Neural cell (in vitro differentiated cells): ENCODE measurements at regions not wholly inside any gene's neighbourhood (a gene's known extent, or its start where the extent isn't known, plus 50 kb on each side); places are given as distances from the start of the nearest gene placed in this dataset.

Experiments
- H2AFZ ChIP-seq: fragments of 200-600, 300-800 bp; sonication (generic), shearing (Covaris generic); 2 replicates; pipeline ENCODE4 v1.6.0; 2014; ENCODE audit warnings: low read depth, mild to moderate bottlenecking, antibody characterized with exemption, low read length, moderate library complexity
- H3F3A ChIP-seq: fragments of 200-600 bp; shearing (Covaris generic); 2 replicates; pipeline ENCODE4 v1.6.1; 2016; ENCODE audit warnings: mild to moderate bottlenecking, moderate library complexity, mixed read lengths, antibody characterized with exemption, low read length; ENCODE audit not compliant: insufficient read depth, poor library complexity, severe bottlenecking
- H3K27ac ChIP-seq: fragments of 200-600, 300-800 bp; sonication (generic), shearing (Covaris generic); 2 replicates; pipeline ENCODE4 v1.5.1; 2014; ENCODE audit warnings: mild to moderate bottlenecking, low read length, moderate library complexity
- H3K27me3 ChIP-seq: fragments of 300-800, 200-600 bp; sonication (generic), shearing (Covaris generic); 2 replicates; pipeline ENCODE4 v1.6.0; 2014; ENCODE audit warnings: mild to moderate bottlenecking, low read depth, low read length, moderate library complexity; ENCODE audit not compliant: insufficient read depth
- H3K36me3 ChIP-seq: fragments of 300-800, 200-600 bp; sonication (generic), shearing (Covaris generic); 2 replicates; pipeline ENCODE4 v1.5.1; 2014; ENCODE audit warnings: mild to moderate bottlenecking, antibody characterized with exemption, low read length, moderate library complexity; ENCODE audit not compliant: insufficient read depth
- H3K4me2 ChIP-seq: fragments of 300-800, 200-600 bp; sonication (generic), shearing (Covaris generic); 2 replicates; pipeline ENCODE4 v1.6.0; 2014; ENCODE audit warnings: mild to moderate bottlenecking, low read length
- H3K4me3 ChIP-seq: fragments of 300-800, 200-600 bp; sonication (generic), shearing (Covaris generic); 2 replicates; pipeline ENCODE4 v1.5.1; 2014; ENCODE audit warnings: mild to moderate bottlenecking, low read length, moderate library complexity
- H3K79me2 ChIP-seq: fragments of 200-600 bp; shearing (Covaris generic); replicated peaks from 2 replicates; pipeline ENCODE4 v1.6.0; 2014; ENCODE audit warnings: mild to moderate bottlenecking, low read length, moderate library complexity; ENCODE audit not compliant: insufficient read depth
- H3K9ac ChIP-seq: fragments of 300-800, 200-600 bp; sonication (generic), shearing (Covaris generic); 2 replicates; pipeline ENCODE4 v1.6.1; 2016; ENCODE audit warnings: mild to moderate bottlenecking, low read length, mixed read lengths
- H3K9me2 ChIP-seq: fragments of 200-600 bp; shearing (Covaris generic); 2 replicates; pipeline ENCODE4 v1.6.1; 2016; ENCODE audit warnings: mild to moderate bottlenecking, low read length, mixed read lengths; ENCODE audit not compliant: insufficient read depth
- H3K9me3 ChIP-seq: fragments of 200-600, 300-800 bp; sonication (generic), shearing (Covaris generic); 2 replicates; pipeline ENCODE4 v1.6.1; 2016; ENCODE audit warnings: mild to moderate bottlenecking, mixed run types, low read length, moderate library complexity, mixed read lengths
- H4K20me1 ChIP-seq: fragments of 200-600 bp; shearing (Covaris generic); 2 replicates; pipeline ENCODE4 v1.6.1; 2016; ENCODE audit warnings: mild to moderate bottlenecking, mixed run types; ENCODE audit not compliant: insufficient read depth
- EP300 ChIP-seq: fragments of 450-650 bp; conservative IDR thresholded peaks from 2 replicates; pipeline ENCODE4 v1.6.1; 2014; ENCODE audit warnings: antibody characterized with exemption, mild to moderate bottlenecking, moderate library complexity; ENCODE audit not compliant: poor library complexity, severe bottlenecking
- EZH2 ChIP-seq: fragments of 200-600, 300-800 bp; shearing (Covaris generic), sonication (generic); IDR thresholded peaks from 2 replicates; pipeline ENCODE4 v1.6.1; 2014; ENCODE audit warnings: antibody characterized with exemption, low read length, borderline replicate concordance, mild to moderate bottlenecking; ENCODE audit not compliant: insufficient read depth, poor library complexity, severe bottlenecking
- MXI1 ChIP-seq: fragments of 450-650 bp; conservative IDR thresholded peaks from 2 replicates; pipeline ENCODE4 v1.6.1; 2014; ENCODE audit warnings: antibody characterized with exemption, mild to moderate bottlenecking; ENCODE audit not compliant: poor library complexity, severe bottlenecking
- POLR2AphosphoS5 ChIP-seq: IDR thresholded peaks from 2 replicates; pipeline ENCODE4 v1.6.1; 2012
- RAD21 ChIP-seq: fragments of 450-650 bp; conservative IDR thresholded peaks from 2 replicates; pipeline ENCODE4 v1.6.1; 2014; ENCODE audit warnings: antibody characterized with exemption, mild to moderate bottlenecking, moderate library complexity
- SMC3 ChIP-seq: fragments of 450-650 bp; conservative IDR thresholded peaks from 2 replicates; pipeline ENCODE4 v1.6.1; 2014; ENCODE audit warnings: antibody characterized with exemption, mild to moderate bottlenecking, moderate library complexity; ENCODE audit not compliant: poor library complexity
- TAF1 ChIP-seq: IDR thresholded peaks from 2 replicates; pipeline ENCODE4 v1.6.1; 2012; ENCODE audit warnings: low read depth
- TF ChIP-seq, protein P1 (sequence below): IDR thresholded peaks from 2 replicates; pipeline ENCODE4 v1.6.1; 2012; ENCODE audit warnings: borderline replicate concordance
- TF ChIP-seq, protein P2 (sequence below): fragments of 450-650 bp; IDR thresholded peaks from 2 replicates; pipeline ENCODE4 v1.5.1; 2014; ENCODE audit warnings: antibody characterized with exemption, mild to moderate bottlenecking, moderate library complexity; ENCODE audit not compliant: poor library complexity, severe bottlenecking

DNA sequence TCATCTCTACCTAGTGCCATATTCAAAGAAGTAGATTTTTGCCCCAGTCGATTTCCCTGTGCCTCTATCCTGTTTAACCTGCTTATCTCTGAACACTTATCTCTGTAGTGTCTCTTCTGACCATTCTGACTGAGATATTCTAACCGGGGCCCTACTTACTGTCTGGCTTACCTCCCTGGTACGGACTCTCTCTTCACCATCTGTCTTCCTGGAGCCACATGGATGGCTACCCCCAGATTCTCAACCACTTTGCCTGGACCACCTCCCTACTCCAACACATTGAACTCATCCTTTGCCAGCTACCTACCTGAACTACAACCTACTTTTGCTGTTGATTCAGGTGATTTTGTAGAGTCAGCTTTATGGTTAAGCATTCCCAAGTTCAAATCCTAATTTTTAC lies 397.4 kb upstream of the SLC24A2 start:
- Histone ChIP-seq H3K9ac (no peak overlapping the region), H3K36me3 (no peaks in the 10 kb centered on the region), H3K79me2 (no peaks in the 10 kb centered on the region), H2AFZ (no peak overlapping the region), H3K9me3 (no peaks in the 10 kb centered on the region), H3K4me3 (no peak overlapping the region), H3K9me2 (no peaks in the 10 kb centered on the region), H3F3A (peaks cover 4% of the 10 kb centered on the region), H4K20me1 (no peaks in the 10 kb centered on the region), H3K27ac (no peak overlapping the region), H3K27me3 (no peaks in the 10 kb centered on the region), H3K4me2 (no peak overlapping the region)
- TF ChIP-seq, protein P1, sequence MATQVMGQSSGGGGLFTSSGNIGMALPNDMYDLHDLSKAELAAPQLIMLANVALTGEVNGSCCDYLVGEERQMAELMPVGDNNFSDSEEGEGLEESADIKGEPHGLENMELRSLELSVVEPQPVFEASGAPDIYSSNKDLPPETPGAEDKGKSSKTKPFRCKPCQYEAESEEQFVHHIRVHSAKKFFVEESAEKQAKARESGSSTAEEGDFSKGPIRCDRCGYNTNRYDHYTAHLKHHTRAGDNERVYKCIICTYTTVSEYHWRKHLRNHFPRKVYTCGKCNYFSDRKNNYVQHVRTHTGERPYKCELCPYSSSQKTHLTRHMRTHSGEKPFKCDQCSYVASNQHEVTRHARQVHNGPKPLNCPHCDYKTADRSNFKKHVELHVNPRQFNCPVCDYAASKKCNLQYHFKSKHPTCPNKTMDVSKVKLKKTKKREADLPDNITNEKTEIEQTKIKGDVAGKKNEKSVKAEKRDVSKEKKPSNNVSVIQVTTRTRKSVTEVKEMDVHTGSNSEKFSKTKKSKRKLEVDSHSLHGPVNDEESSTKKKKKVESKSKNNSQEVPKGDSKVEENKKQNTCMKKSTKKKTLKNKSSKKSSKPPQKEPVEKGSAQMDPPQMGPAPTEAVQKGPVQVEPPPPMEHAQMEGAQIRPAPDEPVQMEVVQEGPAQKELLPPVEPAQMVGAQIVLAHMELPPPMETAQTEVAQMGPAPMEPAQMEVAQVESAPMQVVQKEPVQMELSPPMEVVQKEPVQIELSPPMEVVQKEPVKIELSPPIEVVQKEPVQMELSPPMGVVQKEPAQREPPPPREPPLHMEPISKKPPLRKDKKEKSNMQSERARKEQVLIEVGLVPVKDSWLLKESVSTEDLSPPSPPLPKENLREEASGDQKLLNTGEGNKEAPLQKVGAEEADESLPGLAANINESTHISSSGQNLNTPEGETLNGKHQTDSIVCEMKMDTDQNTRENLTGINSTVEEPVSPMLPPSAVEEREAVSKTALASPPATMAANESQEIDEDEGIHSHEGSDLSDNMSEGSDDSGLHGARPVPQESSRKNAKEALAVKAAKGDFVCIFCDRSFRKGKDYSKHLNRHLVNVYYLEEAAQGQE = no peak
- no peak for TF ChIP-seq TAF1
- no peak for TF ChIP-seq EP300
- no peak for TF ChIP-seq MXI1
- TF ChIP-seq, protein P2, sequence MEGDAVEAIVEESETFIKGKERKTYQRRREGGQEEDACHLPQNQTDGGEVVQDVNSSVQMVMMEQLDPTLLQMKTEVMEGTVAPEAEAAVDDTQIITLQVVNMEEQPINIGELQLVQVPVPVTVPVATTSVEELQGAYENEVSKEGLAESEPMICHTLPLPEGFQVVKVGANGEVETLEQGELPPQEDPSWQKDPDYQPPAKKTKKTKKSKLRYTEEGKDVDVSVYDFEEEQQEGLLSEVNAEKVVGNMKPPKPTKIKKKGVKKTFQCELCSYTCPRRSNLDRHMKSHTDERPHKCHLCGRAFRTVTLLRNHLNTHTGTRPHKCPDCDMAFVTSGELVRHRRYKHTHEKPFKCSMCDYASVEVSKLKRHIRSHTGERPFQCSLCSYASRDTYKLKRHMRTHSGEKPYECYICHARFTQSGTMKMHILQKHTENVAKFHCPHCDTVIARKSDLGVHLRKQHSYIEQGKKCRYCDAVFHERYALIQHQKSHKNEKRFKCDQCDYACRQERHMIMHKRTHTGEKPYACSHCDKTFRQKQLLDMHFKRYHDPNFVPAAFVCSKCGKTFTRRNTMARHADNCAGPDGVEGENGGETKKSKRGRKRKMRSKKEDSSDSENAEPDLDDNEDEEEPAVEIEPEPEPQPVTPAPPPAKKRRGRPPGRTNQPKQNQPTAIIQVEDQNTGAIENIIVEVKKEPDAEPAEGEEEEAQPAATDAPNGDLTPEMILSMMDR = no peak
- no peak for TF ChIP-seq RAD21
- no peak for TF ChIP-seq SMC3
- no peak for TF ChIP-seq POLR2AphosphoS5
- TF ChIP-seq EZH2 = no peak

DNA sequence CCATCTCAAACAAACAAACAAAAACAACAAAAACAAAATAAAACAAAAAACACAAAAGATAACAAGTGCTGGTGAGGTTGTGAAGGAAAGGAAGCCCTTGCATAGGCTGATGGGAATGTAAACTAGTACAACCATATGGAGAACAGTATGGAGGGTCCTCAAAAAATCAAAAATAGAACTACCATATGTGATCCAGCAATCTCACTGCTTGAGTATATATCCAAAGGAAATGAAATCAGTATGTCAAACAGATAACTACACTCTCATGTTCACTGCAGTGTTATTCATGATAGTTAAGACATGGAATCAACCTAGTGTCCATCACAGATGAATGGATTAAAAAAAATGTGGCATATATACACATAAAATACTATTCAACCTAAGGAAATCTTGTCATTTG lies 395.7 kb upstream of the SLC24A2 start:
- Histone ChIP-seq H4K20me1 (no peaks in the 10 kb centered on the region), H3K9me2 (no peaks in the 10 kb centered on the region), H3K9me3 (no peaks in the 10 kb centered on the region), H3K27ac (no peak overlapping the region), H3K79me2 (no peaks in the 10 kb centered on the region), H2AFZ (no peak overlapping the region), H3K36me3 (no peaks in the 10 kb centered on the region), H3K9ac (no peak overlapping the region), H3K4me2 (no peak overlapping the region), H3K4me3 (no peak overlapping the region), H3F3A (peaks cover 4% of the 10 kb centered on the region), H3K27me3 (no peaks in the 10 kb centered on the region)
- no peak for TF ChIP-seq EP300
- TF ChIP-seq EZH2 = no peak
- no peak for TF ChIP-seq MXI1
- no peak for TF ChIP-seq TAF1
- TF ChIP-seq, protein P1 = no peak
- TF ChIP-seq SMC3 = no peak
- TF ChIP-seq, protein P2 = no peak
- TF ChIP-seq RAD21 = no peak
